AML-193 (cell line): ENCODE measurements at regions not wholly inside any gene's neighbourhood (a gene's known extent, or its start where the extent isn't known, plus 50 kb on each side); places are given as distances from the start of the nearest gene placed in this dataset.
"Not testable (repeated sequence)": the region's sequence is repeated elsewhere in the genome, so short reads cannot be mapped to it uniquely, and the experiment has no call there.

Experiments
- DNase-seq, 2 experiments: peaks; one replicate each; lab custom pipeline; 2025; lab: John Stamatoyannopoulos, UW

DNA sequence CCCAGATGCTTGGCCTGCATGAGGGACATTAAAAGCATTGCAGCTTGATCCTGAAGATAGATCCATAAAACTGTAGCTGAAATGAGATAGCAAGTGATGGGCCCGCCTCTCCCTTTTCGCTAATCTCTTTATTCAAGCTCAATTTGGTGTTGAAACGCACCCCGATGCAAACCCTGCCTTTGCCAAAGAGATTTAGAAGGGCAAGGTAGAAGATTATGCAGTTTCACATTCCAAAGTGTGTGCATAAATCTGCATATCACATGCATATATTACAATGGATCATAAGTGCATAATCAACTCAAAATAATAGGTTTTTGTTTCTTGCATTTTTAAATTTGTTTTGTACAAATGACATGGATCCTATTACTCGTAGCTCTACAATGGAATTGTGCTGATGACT, 80.1 kb upstream of the SHANK2 start:
- no peak for DNase-seq

- DNase-seq: no peak
Measured at GRCh38 chr11:71332046-71332445, 79.7 kb upstream of the SHANK2 start.

DNA sequence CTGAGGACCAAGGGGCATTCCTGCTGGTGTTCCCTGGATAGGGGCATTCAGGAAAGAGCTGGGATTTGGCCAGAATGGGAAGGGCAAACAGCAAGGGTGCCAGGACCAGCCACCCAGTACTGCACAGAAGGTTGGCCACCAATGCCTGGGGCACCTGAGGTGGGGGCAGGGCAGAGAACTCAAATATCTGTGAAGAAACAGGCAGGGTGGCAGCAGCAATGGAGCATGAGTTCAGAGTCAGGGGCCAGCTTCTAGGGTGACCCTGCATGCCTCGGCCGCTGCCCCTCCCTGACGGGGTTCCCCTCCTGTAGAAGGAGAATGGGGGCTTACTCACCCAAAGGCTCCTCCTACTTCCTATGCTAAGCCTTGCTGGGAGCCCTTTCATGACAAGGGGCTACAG, 79.3 kb upstream of the SHANK2 start:
- DNase-seq: no peak

DNA sequence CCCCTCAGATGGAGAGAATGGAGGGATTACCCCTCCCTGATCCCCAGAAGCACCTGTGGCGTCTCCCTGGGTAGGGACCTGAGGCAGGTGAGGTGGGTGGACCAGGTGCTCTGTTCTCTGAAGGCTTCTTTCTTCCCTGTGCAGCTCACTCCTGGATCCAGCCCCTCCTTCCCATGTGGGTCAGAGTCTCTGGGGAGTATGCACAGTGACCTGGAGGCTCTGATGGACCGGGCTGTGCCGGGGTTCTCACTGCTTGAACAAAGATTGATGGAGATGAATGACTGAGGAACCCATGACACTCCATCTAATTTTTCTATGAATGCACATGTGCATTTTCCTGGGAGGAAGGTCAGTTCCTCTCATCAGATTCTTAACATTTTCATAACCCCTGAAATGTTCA, 78.6 kb upstream of the SHANK2 start:
- no peak for DNase-seq

GRCh38 chr11:71330349-71330748, 78.0 kb upstream of the SHANK2 start:
- DNase-seq: no peak

DNA sequence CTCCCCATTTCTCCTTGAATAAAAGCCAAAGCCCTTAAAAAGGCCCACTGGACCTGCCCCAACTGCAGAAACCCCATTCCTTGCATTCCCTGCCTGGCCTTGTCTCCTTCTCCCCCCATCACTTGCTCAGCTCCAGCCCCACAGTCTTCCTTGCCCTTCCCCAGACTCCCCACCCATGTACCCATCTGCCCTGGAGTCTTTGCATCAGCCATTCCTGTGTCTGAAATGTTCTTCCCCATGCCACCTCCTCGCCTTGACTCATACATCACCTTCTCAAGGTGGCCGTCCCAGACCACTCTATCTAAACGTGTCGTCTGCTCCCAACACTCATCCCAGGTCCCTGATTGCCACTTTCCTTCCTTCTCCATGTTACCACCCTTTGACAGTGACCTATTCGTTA, 77.4 kb upstream of the SHANK2 start:
- DNase-seq: no peak

GRCh38 chr11:71329165-71329510, 76.8 kb upstream of the SHANK2 start:
- no peak for DNase-seq

DNA sequence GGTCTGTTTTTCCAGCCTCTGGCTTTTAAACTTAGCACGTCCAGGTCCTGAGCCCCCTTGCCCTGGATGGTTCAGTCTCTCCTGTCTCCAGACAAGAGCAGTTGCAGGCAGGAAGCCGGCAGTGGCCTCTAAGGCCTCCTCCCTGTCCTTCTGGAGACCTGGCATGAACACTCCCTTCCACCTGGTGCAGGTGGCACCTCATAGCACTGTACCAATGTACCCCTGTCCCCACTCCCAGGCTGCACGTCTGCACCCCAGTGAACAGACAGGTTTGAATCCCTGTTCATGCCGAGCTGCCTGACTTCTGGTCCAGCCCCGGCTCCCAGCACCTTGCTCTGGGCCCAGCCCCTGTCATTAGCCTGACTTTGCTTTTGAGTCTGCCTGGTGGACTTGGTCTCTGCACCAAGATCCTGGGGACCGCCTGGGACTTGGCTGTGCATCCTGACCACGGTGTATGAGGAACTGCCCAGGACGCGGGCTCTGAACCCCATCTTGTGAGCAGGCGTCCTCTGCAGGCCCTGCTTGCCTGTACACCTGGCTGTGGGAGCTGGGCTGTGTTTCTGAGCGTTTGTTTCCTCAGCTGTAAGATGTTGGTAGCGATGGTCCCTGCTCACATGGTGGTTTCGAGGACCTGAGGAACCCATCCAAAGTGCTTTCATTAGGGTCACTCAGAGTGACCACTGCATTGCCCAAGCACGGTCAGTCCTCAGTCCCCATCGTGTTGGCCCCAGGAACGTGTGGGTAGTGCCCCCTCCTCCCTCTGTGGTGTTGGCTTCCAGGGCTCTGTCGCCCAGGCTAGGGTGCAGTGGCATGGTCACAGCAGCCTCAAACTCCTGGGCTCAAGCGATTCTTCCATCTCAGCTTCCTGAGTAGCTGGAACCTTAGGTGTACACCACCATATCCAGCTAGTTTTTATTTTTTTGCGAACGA, 75.0 kb upstream of the SHANK2 start:
- no peak for DNase-seq

DNA sequence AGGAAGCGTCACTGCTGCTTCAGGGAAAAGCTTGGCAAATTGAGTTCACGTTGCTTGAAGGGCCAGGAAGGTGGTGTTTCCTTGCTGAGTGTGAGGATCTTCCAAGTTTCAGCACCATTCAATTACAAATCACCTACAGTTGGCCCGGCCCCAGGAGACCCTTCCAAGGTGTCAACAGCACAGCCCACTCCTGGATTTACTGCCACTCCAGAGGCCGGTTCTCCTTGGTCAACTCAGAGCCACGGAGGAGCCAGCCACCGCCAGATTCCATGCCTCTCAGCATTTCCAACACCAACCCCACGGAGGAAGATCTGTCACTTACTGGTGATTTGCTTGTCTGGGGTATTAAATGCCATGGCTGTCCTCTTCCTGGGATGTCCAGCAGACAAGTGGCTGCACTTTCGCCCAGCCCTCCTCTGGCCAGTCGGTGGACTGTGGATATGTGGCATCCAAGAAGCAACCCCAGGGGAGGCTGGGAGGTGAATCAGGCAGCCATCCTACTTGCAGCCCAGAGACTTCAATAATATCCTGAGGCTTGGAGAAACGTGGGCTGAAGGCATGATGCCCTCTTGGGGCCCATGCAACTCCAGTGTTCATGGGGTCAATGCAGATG, 74.1 kb upstream of the SHANK2 start:
- DNase-seq: no peak

DNA sequence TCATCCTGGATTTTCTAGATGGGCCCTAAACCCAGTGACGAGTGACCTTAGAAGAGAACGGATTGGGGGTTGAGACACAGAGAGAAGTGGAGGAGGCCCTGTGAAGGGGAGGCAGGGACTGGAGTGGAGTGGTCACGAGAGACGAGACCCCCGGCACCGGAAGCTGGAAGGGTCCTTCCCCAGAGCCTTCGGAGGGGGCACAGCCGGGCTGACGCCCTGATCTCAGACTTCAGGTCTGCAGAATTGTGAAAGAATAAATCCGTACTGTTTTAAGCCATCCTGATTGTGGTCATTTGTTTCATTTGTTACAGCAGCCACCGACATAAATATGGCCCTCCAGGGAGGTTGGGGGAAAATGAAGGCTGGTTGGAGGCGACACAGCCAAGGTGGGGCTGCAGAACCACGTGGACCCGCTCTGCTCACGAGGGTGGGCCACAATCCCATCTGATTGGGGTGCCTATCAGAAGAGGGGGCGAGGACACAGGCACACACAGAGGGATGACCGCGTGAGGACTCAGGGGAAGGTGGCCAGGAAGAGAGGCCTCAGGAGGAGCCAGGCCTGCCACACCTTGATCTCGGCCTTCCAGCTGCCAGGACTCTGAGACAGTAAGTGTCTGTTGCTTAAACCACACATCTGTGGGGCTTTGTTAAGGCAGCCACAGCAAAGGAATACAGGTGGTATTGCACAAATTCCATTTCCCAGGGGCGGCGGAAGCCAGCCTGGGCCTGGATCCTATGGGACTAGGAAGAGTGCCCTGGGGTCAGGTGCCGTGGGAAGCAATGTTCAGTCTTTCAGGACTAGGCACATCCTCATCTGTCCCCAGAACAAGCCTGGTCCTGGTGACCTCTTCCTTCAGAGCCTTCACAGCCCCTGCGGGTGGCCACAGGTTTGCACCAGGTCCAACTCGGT, 73.3 kb upstream of the SHANK2 start:
- no peak for DNase-seq

DNA sequence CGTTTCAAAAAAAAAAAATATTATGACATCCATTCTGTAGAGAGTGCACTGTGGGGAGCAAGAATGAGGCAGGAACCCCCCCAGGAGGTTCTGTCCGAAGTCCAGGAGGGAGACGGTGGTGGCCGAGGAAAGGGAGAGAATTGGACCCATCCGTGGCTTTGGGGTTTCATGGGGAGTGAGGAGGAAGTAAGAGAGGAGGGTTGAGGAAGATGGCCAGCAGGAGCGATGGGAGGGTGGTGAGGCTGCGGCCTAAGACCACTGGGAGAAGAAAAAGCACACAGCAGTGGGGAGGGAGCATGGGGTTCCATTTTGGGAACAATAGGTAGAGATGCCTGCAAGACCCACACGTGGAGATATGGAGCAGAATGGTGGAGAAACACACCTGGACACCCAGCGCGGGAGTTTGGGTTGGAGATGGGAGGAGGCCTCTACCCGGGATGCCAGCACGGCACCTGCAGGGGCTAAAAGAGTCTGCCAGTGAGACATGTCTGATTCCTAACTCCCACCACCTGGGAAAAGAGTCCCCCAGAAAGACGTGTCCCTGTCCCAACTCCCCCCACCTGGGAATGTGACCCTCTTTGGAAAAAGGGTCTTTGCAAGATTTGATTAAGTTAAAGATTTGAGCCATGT, 72.5 kb upstream of the SHANK2 start:
- DNase-seq: no peak

DNA sequence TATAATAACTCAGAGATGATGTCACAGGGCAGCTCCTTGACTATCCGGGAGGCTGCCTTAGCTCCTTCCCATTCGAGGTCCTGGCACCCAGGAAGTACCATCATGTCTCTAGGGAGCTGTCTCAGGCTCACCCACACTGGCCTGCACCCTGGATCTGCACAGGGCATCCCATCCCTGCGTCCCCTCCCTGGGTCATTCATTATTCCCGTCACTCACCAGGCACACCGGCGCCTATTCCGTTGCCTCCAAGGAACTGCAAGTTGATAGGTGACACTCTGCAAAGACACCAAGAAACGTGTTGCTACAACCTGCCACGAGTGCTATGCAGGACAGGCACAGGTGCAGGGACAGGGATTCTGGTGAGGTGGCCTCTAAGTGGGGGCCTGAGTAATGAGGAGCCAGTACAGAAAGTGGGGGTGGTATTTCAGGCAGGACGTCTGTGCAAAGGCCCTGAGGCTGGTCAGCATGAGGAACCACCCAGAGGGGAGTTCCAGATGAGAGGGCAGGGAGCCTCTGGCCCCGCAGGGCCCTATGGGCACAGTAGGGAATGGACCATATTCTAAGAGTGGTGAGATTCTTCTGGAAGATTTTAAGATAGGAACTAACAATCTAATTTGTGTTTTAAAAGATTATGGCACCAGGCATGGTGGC, 71.6 kb upstream of the SHANK2 start:
- no peak for DNase-seq

DNA sequence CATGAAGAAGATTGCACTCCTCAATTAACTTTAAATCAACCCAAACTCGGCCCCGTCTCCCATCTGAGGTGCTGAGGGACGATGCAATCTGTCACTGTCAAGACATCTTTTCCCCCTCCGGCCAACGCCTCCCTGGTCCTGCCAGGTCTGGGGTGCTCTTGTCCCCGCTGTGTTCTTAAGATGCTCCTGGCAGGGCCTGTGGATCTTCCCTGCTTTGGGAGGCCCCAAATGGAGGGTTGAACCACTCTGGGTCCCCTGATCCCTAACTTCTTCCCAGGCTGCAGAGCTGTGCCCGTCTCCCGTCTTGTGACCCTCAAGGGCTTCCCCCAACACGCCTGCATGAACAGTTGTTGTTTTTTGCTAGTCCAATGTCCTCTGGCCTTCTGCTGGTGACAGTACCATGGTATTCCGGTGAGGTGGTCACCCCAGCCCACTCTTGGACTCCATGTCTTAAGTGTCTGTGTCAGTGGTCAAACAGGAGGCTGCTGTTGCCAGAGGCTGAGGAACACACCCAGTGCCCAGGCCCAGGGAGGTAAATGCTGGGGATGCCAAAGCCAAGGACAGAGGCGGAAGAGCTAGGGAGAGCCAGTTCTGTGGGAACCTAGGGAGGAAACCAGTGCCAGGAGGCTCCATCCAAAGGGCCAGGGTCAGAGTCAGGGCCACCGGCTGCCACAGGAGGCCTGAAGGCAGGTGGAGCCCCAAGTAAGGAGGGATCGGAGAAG, 70.6 kb upstream of the SHANK2 start:
- DNase-seq: no peak

- no peak for DNase-seq
Measured at GRCh38 chr11:71322192-71322735, 69.9 kb upstream of the SHANK2 start.

- DNase-seq: no peak
Measured at GRCh38 chr11:71321433-71322191, 69.2 kb upstream of the SHANK2 start.

- DNase-seq: no peak
Measured at GRCh38 chr11:71316701-71317100, 64.3 kb upstream of the SHANK2 start.

DNA sequence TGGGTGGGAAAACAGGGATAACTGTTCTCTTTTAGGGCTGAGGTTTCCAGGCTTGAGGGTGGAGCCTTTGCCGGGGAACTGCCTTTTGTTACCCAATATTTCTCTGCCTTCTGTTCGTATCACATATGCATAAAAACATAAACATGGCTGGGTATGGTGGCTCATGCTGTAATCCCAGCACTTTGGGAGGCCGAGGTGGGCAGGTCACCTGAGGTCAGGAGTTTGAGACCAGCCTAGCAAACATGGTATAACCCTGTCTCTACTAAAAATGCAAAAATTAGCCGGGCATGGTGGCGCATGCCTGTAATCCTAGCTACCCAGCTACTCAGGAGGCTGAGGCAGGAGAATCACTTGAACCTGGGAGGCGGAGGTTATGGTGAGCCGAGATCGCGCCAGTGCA, 60.2 kb upstream of the SHANK2 start:
- DNase-seq: not testable (repeated sequence)

GRCh38 chr11:71311928-71312510, 59.6 kb upstream of the SHANK2 start:
- no peak for DNase-seq

DNA sequence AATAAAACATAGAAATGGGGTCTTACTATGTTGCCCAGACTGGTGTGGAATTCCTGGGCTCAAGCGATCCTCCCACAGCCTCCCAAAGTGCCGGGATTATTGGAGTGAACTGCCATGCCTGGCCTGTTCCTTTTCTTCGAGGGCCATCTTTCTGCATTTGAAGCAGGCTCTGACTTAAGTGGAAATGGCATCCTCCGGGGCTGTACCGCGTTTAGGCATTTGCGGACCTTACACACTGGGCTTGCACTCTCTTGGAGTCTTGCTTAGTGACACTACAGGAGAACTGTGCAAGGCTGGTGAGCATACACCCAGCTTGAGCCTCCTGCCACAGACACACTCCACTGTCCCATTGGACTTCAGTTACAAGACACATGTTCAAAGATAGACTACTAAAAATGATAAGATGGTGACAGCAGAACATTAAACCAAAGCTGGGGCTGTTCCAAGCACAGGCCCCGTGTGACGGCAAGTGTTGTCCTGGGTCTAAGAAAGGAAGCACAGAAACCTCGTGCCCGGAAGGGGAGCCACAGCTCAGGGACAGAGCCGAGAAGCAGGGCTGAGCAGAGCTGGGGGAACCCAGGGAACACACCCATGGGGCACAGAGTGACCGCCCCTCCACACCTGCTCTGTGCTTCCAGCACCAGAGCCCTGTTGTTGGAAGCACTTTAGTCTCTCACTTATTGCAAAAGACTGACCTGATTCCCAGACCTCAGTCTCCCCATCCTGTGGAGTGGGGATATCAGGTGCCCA, 59.0 kb upstream of the SHANK2 start:
- no peak for DNase-seq
